ENCODE measurements at regions not wholly inside any gene's neighbourhood (a gene's known extent, or its start where the extent isn't known, plus 50 kb on each side); places are given as distances from the start of the nearest gene placed in this dataset.
"Not testable (repeated sequence)": the region's sequence is repeated elsewhere in the genome, so short reads cannot be mapped to it uniquely, and the experiment has no call there.

- no peak for DNase-seq
Measured at GRCh38 chr2:226116346-226116745, 683.3 kb downstream of the IRS1 start.

GRCh38 chr2:226115832-226116200, 683.8 kb downstream of the IRS1 start:
- no peak for DNase-seq

GRCh38 chr2:226115102-226115831, 684.4 kb downstream of the IRS1 start:
- DNase-seq, result no peak

- DNase-seq, result no peak
Measured at GRCh38 chr2:226114436-226114835, 685.2 kb downstream of the IRS1 start.

- no peak for DNase-seq
Measured at GRCh38 chr2:226098861-226099745, 699.6 kb downstream of the NYAP2 start.

GRCh38 chr2:226095058-226095457, 695.5 kb downstream of the NYAP2 start:
- no peak for DNase-seq

GRCh38 chr2:226093364-226093763, 693.9 kb downstream of the NYAP2 start:
- no peak for DNase-seq

- DNase-seq, result no peak
Measured at GRCh38 chr2:226088366-226088674, 688.8 kb downstream of the NYAP2 start.

GRCh38 chr2:226087505-226088365, 688.2 kb downstream of the NYAP2 start:
- no peak for DNase-seq

- DNase-seq, result no peak
Measured at GRCh38 chr2:226087051-226087450, 687.5 kb downstream of the NYAP2 start.

GRCh38 chr2:226086190-226086589, 686.7 kb downstream of the NYAP2 start:
- no peak for DNase-seq

GRCh38 chr2:226085425-226085824, 685.9 kb downstream of the NYAP2 start:
- not testable (repeated sequence) for DNase-seq

GRCh38 chr2:226080334-226080733, 680.8 kb downstream of the NYAP2 start:
- DNase-seq, result no peak

GRCh38 chr2:226079671-226080181, 680.2 kb downstream of the NYAP2 start:
- no peak for DNase-seq

- no peak for DNase-seq
Measured at GRCh38 chr2:226079196-226079595, 679.7 kb downstream of the NYAP2 start.

- no peak for DNase-seq
Measured at GRCh38 chr2:226078666-226079065, 679.2 kb downstream of the NYAP2 start.

GRCh38 chr2:226077841-226078240, 678.3 kb downstream of the NYAP2 start:
- no peak for DNase-seq

GRCh38 chr2:226077031-226077430, 677.5 kb downstream of the NYAP2 start:
- no peak for DNase-seq

GRCh38 chr2:226076529-226076928, 677.0 kb downstream of the NYAP2 start:
- DNase-seq, result no peak

GRCh38 chr2:226074391-226074790, 674.9 kb downstream of the NYAP2 start:
- no peak for DNase-seq

GRCh38 chr2:226073496-226074160, 674.1 kb downstream of the NYAP2 start:
- DNase-seq, result no peak

GRCh38 chr2:226066873-226067272, 667.4 kb downstream of the NYAP2 start:
- no peak for DNase-seq

GRCh38 chr2:226066391-226066790, 666.9 kb downstream of the NYAP2 start:
- no peak for DNase-seq

Data from stimulated activated CD4-positive, alpha-beta T cell treated with anti-CD3 and anti-CD28 coated beads, Interleukin-1b, Interleukin-23, amount 100 ng/mL, for 48 hours (primary cell).